H4 (cell line): ENCODE measurements at regions not wholly inside any gene's neighbourhood (a gene's known extent, or its start where the extent isn't known, plus 50 kb on each side); places are given as distances from the start of the nearest gene placed in this dataset.
A peak's percentile ranks its signal among the peaks of the same experiment; 100 is the strongest.
"Not testable (repeated sequence)": the region's sequence is repeated elsewhere in the genome, so short reads cannot be mapped to it uniquely, and the experiment has no call there.

Experiments used
- DNase-seq: peaks from one replicate; pipeline ENCODE4 v3.0.0-alpha.2; 2015; ENCODE audit warnings: low spot score

GRCh38 chr11:39462506-39462905 lies 1996.9 kb downstream of the LRRC4C start:
- DNase-seq: no peak

- DNase-seq: no peak
Measured at GRCh38 chr11:39461066-39461465, 1998.4 kb downstream of the LRRC4C start.

- no peak for DNase-seq
Measured at GRCh38 chr11:39459606-39460005, 1999.8 kb downstream of the LRRC4C start.

- DNase-seq: no peak
Measured at GRCh38 chr11:39458481-39458880, 2001.0 kb downstream of the LRRC4C start.

GRCh38 chr11:39443424-39444022 lies 2015.9 kb downstream of the LRRC4C start:
- DNase-seq: no peak

DNA sequence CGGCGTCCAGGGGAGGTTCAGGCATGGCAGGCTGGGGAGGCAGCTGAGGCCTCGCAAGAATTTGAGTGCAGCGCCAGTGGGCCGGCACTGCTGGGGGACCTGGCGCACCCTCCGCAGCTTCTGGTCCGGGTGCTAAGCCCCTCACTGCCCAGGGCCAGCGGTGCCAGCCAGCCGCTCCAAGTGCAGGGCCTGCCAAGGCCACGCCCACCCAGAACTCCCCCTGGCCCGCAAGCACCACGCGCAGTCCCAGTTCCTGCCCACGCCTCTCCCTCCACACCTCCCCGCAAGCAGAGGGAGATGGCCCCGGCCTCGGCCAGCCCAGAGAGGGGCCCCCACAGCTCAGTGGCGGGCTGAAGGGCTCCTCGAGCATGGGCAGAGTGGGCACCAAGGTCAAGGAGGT lies 2017.3 kb downstream of the LRRC4C start:
- DNase-seq: no peak

DNA sequence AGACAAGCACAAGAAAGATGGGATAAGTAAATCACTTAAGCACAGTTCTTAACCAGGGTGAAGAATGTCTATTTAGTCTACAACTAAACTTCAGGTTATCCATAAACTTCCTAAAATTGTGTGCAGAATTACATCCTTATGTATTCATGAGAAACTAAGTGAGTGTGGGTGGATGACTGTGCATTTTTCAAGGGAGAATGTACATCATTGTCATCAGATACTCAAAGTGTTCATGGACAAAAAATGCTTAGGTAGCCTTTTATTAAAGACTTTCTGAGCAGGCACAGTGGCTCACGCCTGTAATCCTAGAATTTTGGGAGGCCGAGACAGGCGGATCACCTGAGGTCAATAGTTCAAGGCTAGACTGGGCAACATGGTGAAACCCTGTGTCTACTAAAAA lies 2023.8 kb downstream of the LRRC4C start:
- DNase-seq: no peak

DNA sequence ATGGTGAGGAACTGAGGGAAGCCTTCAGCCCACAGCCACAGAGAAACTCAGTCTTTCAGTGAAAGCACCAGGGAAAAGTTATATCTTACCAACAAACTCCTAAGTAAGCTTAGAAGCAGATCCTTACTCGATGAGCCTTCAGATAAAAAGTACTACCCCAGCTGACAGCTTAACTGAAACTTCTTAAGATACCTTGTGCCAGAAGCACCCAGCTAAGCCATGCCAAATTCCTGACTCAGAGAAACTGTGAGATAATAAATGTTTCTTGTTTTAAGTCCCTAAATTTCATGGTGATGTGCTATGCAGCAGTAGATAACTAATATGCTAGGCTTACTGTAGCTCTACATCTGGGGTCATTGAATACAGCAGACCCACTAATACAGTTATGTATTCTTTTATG lies 2025.0 kb downstream of the LRRC4C start:
- no peak for DNase-seq

DNA sequence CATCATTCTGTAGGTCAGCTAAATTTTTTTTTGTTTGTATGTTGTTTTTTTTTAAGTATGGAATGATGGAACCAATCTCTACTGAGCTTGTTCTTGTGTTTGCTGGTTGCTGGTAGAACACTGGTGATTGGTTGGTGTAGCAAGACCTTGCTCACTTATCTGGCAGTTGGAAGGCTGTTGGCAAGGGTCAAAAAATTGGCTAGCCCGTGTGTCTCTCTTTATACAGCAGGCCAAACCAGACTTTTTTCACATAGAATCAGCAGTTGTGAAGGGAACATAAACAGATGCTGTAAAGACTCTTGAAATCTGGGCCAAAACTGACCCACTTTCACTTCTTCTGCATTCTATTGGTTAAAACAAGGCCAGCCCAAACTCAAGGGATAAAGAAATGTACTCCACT lies 2026.5 kb downstream of the LRRC4C start:
- DNase-seq: no peak

GRCh38 chr11:39425226-39425625 lies 2034.2 kb downstream of the LRRC4C start:
- no peak for DNase-seq

GRCh38 chr11:39412117-39412516 lies 2047.3 kb downstream of the LRRC4C start:
- no peak for DNase-seq

- DNase-seq: no peak
Measured at GRCh38 chr11:39385911-39386310, 2073.5 kb downstream of the LRRC4C start.

- DNase-seq: peak; percentile 24
Measured at GRCh38 chr11:39374963-39375698, 2084.3 kb downstream of the LRRC4C start.

DNA sequence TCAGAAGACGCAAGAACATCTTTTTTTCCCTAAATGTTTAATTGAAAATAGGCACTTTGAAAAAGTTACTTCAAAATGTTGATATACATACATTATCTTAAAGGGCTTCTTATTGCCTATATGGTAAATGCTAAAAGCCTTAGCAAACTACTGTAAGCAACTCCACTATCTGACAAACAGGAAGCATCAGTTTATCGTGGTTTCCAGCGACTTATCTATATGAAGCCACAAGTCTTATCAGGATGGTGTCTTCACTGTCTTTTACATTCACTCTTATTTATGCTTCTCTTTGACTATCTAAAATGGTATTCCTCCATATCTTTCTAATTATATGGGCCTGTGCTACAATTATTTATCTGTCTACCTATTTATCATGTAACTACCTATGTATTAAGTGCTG lies 2091.9 kb downstream of the LRRC4C start:
- no peak for DNase-seq

- peak; percentile 79 for DNase-seq
Measured at GRCh38 chr11:39365809-39366436, 2093.5 kb downstream of the LRRC4C start.

DNA sequence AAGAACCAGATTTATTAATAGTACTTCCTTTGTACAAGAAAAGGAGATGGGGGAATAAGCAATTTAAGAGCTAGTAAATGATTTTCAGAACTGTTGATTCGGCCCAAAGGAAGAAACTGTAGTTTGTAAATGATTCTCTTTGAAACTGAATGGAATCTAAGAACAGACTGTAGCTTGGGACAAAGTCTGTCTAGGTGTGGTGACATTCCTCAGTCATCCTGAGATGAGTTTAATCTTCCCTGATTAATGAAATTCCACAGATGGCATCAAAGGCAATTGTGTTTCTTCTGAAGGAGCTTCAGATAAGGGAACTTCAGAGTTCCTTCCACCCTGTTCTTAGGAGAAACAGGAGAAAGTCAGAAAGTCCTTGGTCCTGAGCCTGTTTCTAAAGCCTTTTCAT lies 2095.9 kb downstream of the LRRC4C start:
- no peak for DNase-seq

DNA sequence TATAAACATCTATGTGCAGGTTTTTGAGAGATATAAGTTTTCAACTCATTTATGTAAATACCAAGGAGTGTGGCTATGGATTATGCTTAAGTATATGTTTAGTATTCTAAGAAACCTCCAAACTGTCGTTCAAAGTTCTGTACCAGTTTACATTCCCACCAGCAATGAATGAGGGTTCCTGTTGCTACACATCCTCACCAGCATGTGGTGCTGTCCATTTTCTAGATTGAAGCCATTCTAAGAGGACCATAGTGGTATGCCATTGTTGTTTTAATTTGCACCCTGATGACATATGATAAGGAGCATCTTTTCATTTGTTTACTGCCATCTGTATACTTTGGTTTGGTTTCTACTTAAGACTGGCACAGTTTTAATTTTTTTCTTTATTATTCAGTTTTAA lies 2097.9 kb downstream of the LRRC4C start:
- DNase-seq: no peak

DNA sequence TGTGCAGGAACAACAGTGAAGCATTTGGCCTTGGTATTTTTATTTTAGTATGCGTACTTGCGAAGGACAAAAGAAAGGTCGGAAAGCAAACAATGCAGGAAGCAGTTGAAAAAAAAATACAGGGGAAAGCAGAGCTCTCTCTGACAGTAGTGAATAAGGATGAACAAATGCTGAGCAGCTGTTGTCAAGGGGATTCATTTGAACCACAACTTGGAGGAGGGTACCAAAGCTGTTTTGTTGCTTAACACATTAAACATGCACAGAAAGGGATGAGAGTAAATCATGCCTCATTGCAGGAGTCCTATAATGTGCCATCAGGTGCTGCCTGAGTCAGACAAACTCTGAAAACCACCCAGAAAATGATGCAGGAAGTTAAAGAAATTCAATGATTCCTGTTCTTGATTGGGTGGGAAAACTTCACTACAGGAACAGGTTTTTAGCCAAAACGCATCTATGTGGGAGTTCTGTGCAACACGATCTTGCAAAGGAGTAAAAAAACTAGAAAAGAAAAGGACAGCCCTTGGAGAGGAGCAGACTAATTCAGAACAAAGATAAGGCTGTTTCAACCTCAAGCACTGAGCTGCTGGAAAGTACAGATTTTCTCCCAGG lies 2113.5 kb downstream of the LRRC4C start:
- no peak for DNase-seq

GRCh38 chr11:39341461-39341860 lies 2118.0 kb downstream of the LRRC4C start:
- DNase-seq: no peak

- not testable (repeated sequence) for DNase-seq
Measured at GRCh38 chr11:39333006-39333405, 2126.4 kb downstream of the LRRC4C start.

GRCh38 chr11:39327302-39327701 lies 2132.2 kb downstream of the LRRC4C start:
- no peak for DNase-seq

DNA sequence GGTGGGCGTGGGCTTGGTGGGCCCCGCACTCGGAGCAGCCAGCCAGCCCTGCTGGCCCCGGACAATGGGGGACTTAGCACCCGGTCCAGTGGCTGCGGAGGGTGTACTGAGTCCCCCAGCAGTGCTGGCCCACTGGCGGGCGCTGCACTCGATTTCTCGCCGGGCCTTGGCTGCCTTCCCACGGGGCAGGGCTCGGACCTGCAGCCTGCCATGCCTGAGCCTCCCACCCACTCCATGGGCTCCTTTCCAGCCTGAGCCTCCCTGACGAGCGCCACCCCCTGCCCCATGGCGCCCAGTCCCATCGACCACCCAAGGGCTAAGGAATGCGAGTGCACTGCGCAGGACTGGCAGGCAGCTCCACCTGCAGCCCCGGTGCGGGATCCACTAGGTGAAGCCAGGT lies 2147.6 kb downstream of the LRRC4C start:
- DNase-seq: not testable (repeated sequence)

- DNase-seq: no peak
Measured at GRCh38 chr11:39304586-39304985, 2154.9 kb downstream of the LRRC4C start.
